Stimulated activated CD8-positive, alpha-beta memory T cell treated with anti-CD3 and anti-CD28 coated beads, Interleukin-15, amount 100 ng/mL, for 1 hour (primary cell): ENCODE measurements at regions not wholly inside any gene's neighbourhood (a gene's known extent, or its start where the extent isn't known, plus 50 kb on each side); places are given as distances from the start of the nearest gene placed in this dataset.
"Not testable (repeated sequence)": the region's sequence is repeated elsewhere in the genome, so short reads cannot be mapped to it uniquely, and the experiment has no call there.

Source experiments
- DNase-seq: peaks from one replicate; pipeline ENCODE4 v3.0.0-alpha.2; 2020; ENCODE audit warnings: low read depth

DNA sequence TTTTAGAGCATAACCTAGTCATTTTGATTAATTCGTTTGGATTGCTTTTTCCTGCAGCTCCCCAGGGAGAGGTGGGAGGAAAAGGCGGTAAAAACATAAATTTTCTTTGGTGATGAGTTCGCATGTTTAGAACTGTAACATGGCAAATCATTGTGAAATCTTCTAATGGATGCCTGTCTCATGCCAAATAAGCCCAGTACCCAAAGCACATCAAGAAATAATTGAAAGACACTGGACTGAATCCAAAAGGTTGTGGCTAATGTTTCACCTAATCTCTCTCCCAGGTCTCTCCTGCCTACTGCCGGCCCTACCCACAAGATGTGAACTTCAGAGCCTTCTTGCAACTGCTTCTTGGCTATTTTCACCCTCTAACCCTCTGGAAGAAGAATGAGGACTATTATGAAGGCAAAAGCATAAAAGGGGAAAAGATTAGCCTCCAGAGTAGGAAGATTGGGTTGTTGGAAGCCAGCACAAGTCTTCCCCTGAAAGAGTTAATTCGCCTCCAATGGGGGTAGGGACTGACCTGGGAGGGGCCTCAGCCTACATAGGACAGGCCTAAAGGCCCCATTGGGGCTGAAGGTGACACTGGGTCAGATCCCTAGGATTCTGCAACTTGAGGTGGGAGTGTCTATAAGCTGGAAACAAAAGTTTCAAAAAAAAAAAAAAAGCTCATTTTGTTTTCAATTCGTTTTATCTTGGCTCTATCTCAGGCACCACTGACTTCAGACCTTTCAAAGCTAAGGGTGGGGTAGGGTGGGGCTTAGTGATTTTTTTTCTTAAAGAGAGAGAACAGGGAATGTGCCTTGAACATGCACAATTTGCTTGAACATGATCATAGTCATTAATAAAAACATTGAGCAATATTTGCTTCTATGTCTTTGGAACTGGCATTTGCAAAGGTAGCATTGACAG lies 278.6 kb upstream of the KLF3 start:
- DNase-seq = no peak

DNA sequence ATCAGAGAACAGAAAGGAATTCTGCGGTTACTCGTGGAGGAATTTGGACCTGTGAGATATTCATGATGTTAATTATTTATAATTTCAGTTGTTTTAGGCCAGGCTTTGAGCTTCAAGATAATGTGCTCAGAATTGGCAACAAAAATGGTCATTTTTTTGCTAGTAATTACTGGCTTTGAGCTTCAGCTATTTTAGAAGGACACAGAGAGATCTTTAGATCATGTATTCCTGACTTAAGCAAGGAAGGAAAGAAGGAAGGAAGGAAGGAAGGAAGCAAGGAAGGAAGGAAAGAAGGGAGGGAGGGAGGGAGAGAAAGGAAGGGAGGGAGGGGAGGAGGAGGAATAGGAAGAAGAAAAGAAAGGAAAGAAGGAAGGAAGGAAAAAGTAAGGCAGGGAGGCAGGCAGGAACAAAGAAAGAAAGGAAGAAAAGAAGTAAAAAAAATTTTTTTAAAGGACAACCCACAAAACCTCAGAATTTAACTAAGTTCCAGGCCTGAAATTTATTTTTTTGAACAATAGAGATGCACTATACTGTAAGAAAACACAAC lies 277.9 kb upstream of the KLF3 start:
- no peak for DNase-seq

DNA sequence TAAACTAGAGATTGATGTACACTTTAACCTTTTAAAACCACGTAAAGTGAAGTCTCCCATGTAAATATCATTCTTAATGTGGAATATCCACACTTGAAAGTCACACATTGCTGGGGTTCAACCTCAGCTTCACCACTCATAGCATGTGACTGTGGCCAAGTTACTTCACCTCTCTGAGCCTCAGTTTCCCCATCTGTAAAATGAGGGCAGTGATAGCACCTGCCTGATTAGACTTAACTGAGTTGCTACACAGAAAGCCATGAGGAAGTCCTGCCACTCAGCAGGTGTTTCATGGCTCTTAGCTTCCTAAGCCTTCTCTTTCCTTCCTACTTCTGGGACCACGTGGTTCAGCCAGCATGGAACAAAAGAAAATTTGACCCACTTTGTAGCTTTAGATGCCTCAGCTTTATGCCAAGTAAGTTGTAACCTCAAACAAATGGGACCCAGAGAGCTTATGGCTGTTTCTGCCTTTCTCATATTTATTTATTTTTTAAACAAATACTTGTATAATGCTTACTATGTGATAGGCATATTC lies 277.3 kb upstream of the KLF3 start:
- no peak for DNase-seq

DNA sequence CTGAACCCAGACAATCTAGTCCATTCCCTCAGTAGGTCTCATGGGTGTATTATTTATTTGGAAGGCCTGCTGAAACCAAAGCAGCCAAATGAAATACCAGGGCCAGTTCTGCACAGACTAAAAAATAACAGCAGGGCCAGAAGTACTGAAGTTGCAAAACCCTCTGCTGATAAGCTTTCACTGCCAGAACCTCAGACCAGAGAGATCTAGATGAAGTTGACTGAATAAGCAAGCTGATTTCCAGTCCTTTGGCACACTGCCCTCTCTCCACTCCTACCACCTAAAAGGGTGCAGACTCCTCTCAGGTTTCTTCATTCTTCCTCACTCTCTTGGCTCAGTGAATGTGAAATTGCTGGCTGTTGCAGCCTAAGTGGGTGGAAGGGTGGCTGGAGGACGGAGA lies 276.7 kb upstream of the KLF3 start:
- no peak for DNase-seq

DNA sequence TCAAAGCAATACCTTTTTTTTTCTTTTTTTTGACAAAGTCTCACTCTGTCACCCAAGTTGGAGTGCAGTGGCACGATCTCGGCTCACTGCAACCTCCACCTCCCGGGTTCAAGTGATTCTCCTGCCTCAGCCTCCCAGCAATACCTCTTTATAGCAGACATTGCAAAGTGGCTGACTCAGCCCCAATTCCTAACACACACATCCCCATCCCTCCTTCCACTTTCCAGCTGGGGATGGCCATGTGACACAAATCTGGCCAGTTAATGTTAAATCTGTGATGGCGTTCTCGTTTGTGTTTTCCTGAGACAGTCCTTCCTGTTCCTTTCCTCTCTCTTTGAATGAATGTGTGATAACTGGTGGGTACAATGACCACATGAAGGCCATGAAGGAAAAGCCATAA lies 276.2 kb upstream of the KLF3 start:
- no peak for DNase-seq

DNA sequence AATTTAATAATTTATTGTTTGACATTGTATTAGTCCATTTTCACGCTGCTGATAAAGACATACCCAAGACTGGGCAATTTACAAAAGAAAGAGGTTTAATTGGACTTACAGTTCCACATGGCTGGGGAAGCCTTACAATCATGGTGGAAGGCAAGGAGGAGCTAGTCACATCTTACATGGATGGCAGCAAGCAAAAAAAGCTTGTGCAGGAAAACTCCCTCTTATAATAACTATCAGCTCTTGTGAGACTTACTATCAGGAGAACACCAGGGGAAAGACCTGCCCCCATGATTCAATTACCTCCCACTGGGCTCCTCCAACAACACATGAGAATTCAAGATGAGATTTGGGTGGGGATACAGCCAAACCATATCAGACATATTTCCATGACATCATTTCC lies 275.1 kb upstream of the KLF3 start:
- not testable (repeated sequence) for DNase-seq

DNA sequence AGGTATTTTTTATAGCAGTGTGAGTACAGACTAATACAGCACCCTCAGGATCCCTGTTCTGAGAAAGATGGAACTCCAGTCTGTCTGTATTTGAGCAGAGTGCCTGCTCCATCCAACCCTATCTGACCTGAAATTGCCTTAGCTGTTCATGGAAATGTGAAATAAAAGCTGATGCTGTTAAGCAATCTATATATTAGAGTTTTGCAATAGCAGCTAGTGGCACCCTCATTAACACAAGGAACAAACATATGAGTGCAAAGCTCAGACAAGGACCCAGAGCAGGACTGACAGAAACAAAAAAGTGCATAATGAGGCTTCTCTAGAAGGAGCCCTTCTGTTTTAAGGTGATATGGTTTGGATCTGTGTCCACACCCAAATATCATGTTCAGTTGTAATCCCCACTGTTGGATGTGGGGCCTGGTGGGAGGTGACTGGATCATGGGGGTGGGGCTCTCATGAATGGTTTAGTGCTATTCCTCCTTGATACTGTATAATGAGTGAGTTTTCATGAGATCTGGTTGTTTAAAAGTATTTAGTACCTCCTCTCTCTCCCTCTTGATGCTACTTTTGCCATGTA lies 272.9 kb upstream of the KLF3 start:
- DNase-seq = no peak

DNA sequence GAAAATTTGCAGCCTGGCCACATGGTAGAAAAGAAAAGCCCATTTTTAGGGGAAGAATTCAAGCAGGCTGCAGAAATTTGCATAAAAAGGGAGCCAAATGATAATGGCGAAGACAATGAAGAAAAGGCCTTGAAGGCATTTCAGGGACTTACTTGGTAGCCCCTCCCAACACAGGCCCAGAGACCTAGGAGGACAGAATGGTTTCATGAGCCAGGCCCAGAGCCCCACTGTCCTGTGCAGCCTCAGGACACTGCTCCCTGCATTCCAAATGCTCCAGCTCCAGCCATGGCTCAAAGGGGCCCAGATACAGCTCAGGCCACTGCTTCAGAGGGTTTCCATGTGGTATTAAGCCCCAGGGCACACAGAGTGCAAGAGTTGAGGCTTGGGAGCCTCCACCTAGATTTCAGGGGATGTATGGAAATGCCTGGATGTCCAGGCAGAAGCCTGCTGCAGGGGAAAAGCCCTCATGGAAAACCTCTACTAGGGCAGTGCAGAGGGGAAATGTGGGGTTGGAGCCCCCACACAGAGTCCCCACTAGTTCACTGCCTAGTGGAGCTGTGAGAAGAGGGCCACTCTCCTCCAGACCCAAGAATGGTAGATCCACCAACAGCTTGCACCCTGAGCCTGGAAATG lies 271.7 kb upstream of the KLF3 start:
- DNase-seq = no peak

DNA sequence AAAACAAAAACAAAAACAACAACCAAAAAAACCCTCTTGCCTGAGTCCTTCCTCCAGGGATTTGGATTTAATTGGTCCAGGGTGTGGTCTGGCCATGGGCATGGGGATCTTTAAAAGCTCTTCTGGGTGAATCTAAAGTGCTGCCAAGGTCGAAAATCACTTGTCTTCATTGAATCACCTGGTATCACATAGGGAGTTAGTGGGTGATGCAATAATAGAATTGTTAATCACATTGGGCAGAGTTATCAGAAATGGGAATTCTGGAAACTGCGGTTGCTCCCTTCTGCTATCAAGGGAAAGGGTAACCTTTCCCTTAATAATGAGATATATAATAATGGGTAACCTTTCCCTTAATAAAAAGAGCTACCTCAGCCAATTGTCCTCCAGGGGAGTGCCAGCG lies 267.9 kb upstream of the KLF3 start:
- DNase-seq = no peak

DNA sequence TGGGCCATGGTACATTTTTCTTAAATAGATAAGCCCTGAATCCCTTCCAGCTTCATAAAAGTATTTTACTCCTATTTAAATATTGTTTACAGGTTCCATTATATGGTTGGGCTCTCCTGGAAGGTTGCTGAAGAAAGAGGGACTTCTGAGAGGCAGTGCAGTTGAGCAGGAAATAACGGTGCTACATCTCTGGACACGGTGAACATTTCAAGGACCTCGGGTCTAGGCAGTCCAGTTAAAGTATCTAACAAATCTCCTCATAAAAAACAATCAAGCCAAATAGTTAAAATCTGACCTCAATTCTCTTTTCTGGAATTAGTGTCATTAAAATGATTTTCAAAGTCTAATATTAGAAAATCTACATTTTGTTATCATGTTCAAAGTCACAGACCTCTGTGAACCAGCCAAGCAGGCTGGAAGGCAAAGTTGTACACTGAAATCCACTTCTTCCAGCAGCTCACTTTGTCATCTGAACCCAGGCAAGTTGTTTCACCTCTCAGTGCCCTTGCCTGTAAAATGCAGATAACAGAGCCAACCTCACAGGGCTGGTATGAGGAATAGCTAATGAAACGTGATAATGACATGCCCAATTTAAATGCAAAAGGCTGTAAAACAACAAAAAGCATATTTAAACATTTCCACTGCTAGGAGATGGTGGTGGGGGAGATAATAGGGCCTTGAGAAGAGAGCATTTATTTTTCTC lies 267.0 kb upstream of the KLF3 start:
- DNase-seq = no peak

DNA sequence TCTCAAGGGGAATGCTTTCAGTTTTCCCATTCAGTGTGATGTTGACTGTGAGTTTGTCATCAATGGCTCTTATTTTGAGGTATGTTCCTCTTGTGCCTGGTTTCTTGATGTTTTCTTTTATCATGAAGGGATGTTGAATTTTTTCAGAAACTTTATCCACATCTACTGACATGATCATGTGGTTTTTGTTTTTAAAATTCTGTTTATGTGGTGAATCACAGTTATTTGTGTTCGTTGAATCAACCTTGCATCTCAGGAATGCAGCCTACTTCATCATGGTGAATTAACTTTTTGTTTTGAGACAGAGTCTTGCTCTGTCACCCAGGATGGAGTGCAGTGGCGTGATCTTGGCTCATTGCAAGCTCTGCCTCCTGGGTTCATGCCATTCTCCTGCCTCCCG lies 263.1 kb upstream of the KLF3 start:
- DNase-seq = no peak

DNA sequence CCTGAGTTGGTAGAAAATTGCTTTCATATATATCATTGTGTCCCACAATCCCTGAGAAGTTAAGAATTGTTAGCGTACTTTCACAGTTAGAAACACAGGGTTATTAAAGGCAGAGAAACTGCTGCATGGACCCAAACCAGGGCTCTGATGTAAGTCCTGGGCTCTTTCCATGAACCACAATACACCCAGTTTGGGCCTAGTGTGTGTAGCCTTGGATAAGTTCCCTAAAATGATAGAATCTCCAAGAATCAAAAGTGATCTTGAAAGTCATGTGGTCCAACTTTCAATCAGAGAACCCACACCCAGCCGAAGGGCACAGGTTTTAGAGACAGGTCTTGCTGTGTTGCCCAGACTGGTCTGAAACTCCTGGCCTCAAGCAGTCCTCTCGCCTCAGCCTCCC lies 257.8 kb upstream of the KLF3 start:
- no peak for DNase-seq

DNA sequence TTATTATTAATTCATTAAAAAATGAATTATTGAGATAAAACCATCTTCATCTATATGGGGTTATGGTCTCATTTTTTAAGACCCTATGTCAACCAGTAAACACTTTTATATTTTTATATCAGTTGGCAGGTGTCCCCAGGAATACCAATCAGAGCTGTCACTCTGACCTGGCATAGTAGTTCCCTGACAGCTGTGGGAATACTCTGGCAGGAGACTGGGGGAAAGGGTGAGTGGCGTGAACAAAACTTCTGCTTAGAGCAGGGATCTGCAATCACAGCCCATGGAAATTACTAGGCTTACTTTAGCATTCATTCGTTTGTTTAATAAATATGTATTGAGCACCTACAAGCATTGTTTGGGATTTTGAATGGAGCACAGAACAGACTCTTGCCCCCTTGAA lies 254.1 kb upstream of the KLF3 start:
- no peak for DNase-seq

DNA sequence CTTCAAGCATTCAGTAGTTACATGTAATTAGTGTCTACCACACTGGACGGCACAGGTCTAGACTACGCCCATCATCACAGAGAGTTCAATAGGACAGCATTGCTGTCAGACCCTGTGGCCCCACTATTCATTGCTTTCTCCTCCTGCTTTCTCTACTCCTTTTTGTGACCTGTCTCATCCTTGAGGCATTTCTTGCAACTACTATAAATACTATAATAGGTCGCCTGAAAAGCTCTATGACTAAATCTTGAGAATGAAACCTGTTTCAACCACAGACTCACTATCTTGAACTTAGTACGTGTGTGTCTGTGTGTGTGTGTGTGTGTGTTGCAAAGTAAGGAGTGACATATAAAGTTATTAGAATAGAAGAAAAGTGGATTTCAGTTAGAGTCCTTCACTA lies 252.9 kb upstream of the KLF3 start:
- no peak for DNase-seq

DNA sequence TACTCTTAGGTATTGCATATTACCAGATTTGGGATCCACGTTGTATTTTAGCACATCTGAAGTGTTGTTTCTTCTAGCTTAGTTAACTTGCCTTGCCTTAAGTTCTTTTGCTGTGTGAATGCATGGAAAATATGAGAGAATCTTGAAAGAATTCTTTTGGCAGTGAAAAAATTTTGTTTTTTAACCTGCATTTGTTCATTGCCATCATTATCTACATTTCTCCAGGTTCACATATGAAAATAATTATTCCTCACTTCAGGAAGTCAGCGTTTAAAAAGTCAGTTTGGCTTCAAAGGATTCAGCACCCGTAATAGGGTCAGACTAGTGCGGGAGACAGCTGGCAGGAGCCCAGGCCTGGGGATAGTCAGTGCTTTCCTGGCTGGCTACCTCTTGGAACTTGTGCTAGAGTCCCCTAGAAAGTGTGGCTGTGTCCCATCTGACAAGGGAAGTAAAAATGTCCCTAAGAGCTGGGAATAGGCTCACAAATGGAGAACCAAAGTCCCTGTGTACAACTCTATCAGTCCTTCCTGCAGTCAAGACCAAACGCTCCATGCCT lies 251.9 kb upstream of the KLF3 start:
- no peak for DNase-seq

DNA sequence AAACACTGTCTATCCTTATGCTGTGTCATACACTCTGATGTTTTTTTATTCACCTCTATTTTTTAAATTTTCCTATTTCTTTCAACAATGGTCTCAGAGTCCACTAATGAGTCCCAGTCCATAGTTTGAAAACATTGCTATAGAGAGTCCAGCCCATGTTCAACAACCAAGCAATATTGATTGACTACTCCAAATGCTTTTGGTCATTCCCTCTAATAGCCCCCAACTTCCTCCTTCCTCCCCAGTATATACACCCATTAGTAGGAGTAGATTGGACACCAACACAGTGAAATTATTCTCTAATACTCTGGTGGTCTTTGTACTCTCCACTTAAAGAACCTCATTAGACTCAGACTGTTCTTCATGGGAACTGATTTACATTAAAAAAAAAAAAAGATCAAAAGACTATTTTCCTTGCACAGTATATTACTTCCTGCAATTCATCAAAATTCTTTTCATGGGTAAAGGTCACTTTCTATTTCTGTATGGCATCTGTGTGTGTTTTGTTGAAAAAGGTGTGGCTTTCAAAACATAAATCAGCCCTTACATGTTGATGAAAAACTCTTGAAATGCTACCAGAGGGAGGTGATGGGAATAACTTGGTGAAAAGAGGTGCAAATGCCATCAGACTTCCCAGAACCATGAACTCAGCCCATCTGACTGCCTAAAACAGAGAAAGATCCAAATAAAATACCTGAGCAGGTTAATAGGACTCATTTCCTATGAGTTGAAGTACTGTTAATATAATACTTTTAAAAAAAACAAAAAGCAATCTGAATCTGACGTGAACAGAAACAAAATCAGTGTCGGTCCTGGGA lies 250.3 kb upstream of the KLF3 start:
- DNase-seq = no peak

DNA sequence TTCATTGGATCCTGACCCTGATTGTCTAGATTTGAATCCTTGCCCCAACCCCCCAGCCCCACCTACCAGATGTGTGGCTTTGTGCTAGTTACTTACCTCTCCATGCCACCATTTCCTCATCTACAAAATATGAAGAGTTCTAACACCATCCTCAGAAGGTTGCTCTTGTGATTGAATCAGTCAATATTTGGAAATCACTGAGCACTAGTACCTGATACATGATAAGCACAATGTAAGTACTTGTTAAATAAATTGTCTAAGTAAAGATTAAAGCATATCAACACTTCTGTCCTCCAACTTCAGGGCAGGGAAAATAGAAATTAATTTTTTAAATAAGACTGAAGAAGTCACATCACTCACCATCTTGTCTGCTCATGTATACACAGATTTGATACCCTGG lies 249.6 kb upstream of the KLF3 start:
- DNase-seq = no peak

DNA sequence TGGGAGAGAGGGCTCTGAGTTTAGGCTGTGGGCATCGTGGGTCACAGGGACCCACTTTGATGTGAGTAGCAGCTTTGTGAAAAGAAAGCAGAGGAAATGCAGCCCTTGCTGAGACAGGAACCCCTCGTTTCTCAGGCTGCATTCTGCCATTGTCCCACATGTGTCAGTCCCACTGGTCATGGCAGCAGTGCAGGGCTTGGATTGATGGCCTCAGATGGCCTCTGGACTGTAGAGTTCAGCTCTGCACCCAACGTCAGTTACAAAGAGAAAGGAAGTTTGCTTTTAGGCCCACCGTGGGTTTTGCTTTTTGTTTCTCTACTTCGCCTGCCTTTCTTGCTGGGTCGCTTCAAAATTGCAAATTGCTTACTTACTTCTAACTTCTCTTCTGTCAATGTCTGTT lies 248.3 kb upstream of the KLF3 start:
- DNase-seq = no peak

DNA sequence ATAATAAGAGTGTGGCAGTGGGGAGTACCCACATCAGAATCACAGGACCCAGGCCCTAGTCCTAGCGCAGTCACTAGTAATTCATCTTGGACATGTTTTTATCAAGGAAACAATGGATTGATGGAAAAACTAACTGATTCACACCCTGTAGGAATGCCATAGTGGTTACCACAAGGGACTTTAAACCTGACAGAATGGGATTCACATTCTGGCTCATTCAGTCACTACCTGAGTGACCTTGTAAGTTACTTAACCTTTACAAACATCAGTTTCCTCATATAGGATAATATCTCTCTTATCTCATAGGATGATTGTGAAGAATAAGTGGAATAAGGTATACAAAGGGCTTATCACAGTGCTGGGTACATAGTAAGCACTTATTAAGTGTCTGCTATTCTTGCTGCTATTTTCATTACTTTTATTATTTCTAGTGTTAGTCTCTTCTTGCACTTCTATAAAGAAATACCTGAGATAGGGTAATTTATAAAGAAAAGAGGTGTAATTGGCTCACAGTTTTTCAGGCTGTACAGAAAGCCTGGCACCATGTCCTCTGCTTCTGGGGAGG lies 247.5 kb upstream of the KLF3 start:
- no peak for DNase-seq

DNA sequence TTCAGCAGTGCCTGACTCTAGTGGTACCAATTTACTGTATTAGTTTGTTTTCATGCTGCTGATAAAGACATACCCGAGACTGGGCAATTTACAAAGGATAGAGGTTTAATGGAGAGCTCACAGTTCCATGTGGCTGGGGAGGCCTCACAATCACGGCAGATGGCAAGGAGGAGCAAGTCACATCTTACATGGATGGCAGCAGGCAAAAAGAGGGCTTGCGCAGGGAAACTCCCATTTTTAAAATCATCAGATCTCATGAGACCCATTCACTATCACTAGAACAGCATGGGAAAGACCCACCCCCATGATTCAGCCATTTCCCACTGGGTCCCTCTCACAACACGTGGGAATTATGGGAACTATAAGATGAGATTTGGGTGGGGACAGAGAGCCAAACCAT lies 243.7 kb upstream of the KLF3 start:
- DNase-seq = not testable (repeated sequence)

DNA sequence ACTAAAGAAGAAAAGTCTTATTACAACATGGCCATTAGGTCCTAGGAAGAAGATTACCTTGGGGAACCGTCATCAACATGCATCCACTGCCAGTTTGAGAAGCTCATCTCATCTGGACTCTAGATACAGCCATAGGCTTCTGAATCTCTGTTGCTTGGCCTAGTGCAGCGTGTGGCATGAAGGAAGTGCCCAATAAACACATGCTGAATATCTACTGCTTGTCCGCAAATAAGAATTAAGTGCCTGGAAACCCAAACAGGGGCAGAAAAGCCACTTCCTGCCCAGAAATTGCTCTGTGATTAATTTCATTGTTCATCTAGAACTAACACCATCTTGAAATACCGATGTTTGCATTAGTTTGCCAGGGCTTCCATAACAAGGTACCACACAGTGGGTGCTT lies 241.1 kb upstream of the KLF3 start:
- DNase-seq = no peak
